Endothelial cell (in vitro differentiated cells): ENCODE measurements at regions not wholly inside any gene's neighbourhood (a gene's known extent, or its start where the extent isn't known, plus 50 kb on each side); places are given as distances from the start of the nearest gene placed in this dataset.

Experiments used
- DNase-seq: peaks from one replicate; pipeline ENCODE4 v3.0.0; 2021; ENCODE audit warnings: low spot score
- H3K27ac Mint-ChIP-seq: one replicate; pipeline ENCODE4 v1.8.0; 2021; ENCODE audit warnings: mixed read lengths, inconsistent platforms; ENCODE audit not compliant: unreplicated experiment
- H3K27me3 Mint-ChIP-seq: one replicate; pipeline ENCODE4 v1.8.0; 2021; ENCODE audit warnings: mild to moderate bottlenecking, moderate library complexity, mixed read lengths, inconsistent platforms; ENCODE audit not compliant: unreplicated experiment
- H3K36me3 Mint-ChIP-seq: one replicate; pipeline ENCODE4 v1.8.0; 2021; ENCODE audit warnings: mild to moderate bottlenecking, low read depth, mixed read lengths, inconsistent platforms; ENCODE audit not compliant: unreplicated experiment
- H3K4me1 Mint-ChIP-seq: one replicate; pipeline ENCODE4 v1.8.0; 2021; ENCODE audit warnings: mild to moderate bottlenecking, mixed read lengths, inconsistent platforms; ENCODE audit not compliant: unreplicated experiment
- H3K4me3 Mint-ChIP-seq: one replicate; pipeline ENCODE4 v1.8.0; 2021; ENCODE audit warnings: mild to moderate bottlenecking, mixed read lengths, inconsistent platforms; ENCODE audit not compliant: unreplicated experiment
- H3K9me3 Mint-ChIP-seq: one replicate; pipeline ENCODE4 v1.8.0; 2021; ENCODE audit warnings: mixed read lengths, inconsistent platforms; ENCODE audit not compliant: unreplicated experiment
- TF ChIP-seq, protein P1 (sequence below): fragments of 200-600 bp; sonication (generic); IDR thresholded peaks from one replicate; pipeline ENCODE4 v1.5.0; 2021; ENCODE audit warnings: antibody characterized with exemption; ENCODE audit not compliant: unreplicated experiment

DNA sequence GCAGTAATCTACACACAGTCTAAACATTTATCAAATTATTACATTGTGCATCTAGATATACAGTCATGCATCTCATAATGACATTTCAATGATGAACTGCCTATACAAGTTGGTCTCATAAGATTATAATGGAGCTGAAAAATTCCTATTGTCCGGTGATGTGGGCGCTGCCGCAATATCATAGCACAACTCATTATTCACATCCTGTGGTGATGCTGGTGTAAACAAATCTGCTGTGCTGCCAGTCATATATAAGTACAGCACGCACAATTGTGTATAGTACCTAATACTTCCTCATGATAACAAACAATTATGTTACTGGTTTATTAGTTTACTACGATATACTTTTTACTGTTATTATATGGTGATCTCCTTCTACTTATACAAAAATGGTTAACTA is 768.8 kb upstream of the NOVA1 start:
- no peak overlapping the region for H3K4me3 Mint-ChIP-seq
- H3K9me3 Mint-ChIP-seq, result no peaks in the 10 kb centered on the region
- no peak overlapping the region for H3K27ac Mint-ChIP-seq
- H3K27me3 Mint-ChIP-seq, result peaks cover 3% of the 10 kb centered on the region
- no peaks in the 10 kb centered on the region for H3K36me3 Mint-ChIP-seq
- TF ChIP-seq, protein P1, sequence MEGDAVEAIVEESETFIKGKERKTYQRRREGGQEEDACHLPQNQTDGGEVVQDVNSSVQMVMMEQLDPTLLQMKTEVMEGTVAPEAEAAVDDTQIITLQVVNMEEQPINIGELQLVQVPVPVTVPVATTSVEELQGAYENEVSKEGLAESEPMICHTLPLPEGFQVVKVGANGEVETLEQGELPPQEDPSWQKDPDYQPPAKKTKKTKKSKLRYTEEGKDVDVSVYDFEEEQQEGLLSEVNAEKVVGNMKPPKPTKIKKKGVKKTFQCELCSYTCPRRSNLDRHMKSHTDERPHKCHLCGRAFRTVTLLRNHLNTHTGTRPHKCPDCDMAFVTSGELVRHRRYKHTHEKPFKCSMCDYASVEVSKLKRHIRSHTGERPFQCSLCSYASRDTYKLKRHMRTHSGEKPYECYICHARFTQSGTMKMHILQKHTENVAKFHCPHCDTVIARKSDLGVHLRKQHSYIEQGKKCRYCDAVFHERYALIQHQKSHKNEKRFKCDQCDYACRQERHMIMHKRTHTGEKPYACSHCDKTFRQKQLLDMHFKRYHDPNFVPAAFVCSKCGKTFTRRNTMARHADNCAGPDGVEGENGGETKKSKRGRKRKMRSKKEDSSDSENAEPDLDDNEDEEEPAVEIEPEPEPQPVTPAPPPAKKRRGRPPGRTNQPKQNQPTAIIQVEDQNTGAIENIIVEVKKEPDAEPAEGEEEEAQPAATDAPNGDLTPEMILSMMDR, result no peak
- no peaks in the 10 kb centered on the region for H3K4me1 Mint-ChIP-seq
- no peak for DNase-seq

DNA sequence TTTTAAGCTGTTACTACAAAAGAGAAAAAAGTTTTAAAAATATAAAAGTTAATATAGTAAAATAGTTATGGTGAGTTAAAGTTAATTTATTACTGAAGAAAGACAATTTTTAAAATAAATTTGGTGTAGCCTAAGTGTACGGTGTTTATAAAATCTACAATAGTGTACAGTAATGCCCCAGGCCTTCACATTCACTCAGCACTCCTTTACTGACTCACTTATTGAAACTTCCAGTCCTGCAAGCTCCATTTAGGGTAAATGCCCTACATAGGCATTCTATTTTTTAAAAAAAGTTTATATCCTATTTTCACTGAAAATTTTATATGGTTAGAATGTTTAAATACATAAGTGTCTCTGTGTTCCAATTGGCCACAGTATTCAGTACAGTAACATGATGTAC is 769.5 kb upstream of the NOVA1 start:
- DNase-seq, result no peak
- no peak overlapping the region for H3K27ac Mint-ChIP-seq
- TF ChIP-seq, protein P1, result no peak
- H3K4me3 Mint-ChIP-seq, result no peak overlapping the region
- peaks cover 3% of the 10 kb centered on the region for H3K27me3 Mint-ChIP-seq
- no peaks in the 10 kb centered on the region for H3K4me1 Mint-ChIP-seq
- H3K9me3 Mint-ChIP-seq, result no peaks in the 10 kb centered on the region
- no peaks in the 10 kb centered on the region for H3K36me3 Mint-ChIP-seq

DNA sequence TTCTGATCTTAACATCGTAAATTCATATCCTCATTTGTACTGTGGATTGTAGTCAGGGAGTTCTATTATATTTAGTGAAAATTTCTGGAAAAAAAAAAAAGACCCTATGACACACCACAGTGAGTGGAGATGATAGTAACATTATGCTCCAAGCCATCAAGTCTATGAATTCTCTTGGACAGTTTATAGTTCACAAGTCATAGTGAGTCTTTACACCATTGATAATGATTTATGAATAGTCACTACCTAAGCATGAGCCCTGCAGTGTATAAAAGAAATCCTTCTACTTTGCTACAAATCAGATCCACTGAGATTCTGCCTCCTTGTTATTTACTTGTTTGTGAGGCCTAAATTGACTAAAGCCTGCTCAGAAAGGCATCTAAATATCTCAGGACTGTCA is 772.2 kb upstream of the NOVA1 start:
- Mint-ChIP-seq H3K4me1 (no peaks in the 10 kb centered on the region), H3K36me3 (no peaks in the 10 kb centered on the region), H3K27me3 (peaks cover 3% of the 10 kb centered on the region), H3K9me3 (no peaks in the 10 kb centered on the region), H3K4me3 (no peak overlapping the region), H3K27ac (no peak overlapping the region)
- TF ChIP-seq, protein P1, result no peak
- no peak for DNase-seq

DNA sequence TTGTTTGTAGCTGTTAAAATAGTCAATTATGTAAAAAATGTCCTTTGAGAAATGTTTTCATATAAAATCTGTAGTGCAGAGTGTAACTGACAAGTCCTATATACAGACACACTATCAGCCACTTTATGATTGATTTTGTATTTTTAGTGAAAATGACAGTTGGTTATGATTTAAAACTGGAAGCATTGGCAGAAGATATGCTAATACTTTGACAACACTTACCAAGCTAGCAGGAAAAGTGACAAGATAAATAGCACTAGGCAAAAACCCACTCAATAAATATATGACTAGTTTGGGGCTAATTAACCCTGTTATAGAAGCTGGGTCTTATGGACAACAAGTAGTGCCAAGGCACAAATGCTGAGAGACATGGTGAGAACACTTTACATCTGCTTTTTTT is 772.9 kb upstream of the NOVA1 start:
- no peaks in the 10 kb centered on the region for H3K9me3 Mint-ChIP-seq
- no peaks in the 10 kb centered on the region for H3K4me1 Mint-ChIP-seq
- no peaks in the 10 kb centered on the region for H3K36me3 Mint-ChIP-seq
- no peak for DNase-seq
- H3K27me3 Mint-ChIP-seq, result peaks cover 3% of the 10 kb centered on the region
- H3K27ac Mint-ChIP-seq, result no peak overlapping the region
- TF ChIP-seq, protein P1, result no peak
- no peak overlapping the region for H3K4me3 Mint-ChIP-seq

- no peaks in the 10 kb centered on the region for H3K9me3 Mint-ChIP-seq
- H3K36me3 Mint-ChIP-seq, result no peaks in the 10 kb centered on the region
- H3K27me3 Mint-ChIP-seq, result peaks cover 3% of the 10 kb centered on the region
- H3K4me3 Mint-ChIP-seq, result no peak overlapping the region
- H3K4me1 Mint-ChIP-seq, result no peaks in the 10 kb centered on the region
- no peak for DNase-seq
- TF ChIP-seq, protein P1, result no peak
- no peak overlapping the region for H3K27ac Mint-ChIP-seq
Measured at GRCh38 chr14:27371209-27371608, 773.4 kb upstream of the NOVA1 start.
